CD4-positive, alpha-beta T cell (primary cell): ENCODE measurements at regions not wholly inside any gene's neighbourhood (a gene's known extent, or its start where the extent isn't known, plus 50 kb on each side); places are given as distances from the start of the nearest gene placed in this dataset.

Experiments used
- ATAC-seq: fragments of 200-7000 bp; cut with Tn5 transposase; one replicate; pipeline ENCODE4 v1.10.0; 2022; ENCODE audit warnings: mild to moderate bottlenecking; ENCODE audit not compliant: poor library complexity
- CTCF ChIA-PET: fragments of 350-600 bp; sonication (Branson Sonifier 250); formaldehyde crosslinking; loops from one replicate; lab custom pipeline; 2021; ENCODE audit warnings: antibody characterized with exemption, inconsistent platforms; lab: Charles Lee
- POLR2A ChIA-PET: fragments of 350-600 bp; sonication (Branson Sonifier 250); formaldehyde crosslinking; loops from one replicate; lab custom pipeline; 2021; ENCODE audit warnings: antibody characterized with exemption, inconsistent platforms; lab: Charles Lee
- DNase-seq, 14 experiments: peaks; one replicate each; pipeline ENCODE4 v3.0.0-alpha.2; 2013 to 2020; ENCODE audit warnings: mixed read lengths in 2 of 14
- H3K27ac ChIP-seq, 2 donors: one replicate each; pipeline versions ENCODE4 v1.5.1 to v1.7.0; 2013; ENCODE audit warnings: low read length in 2 of 2, low read depth in 1 of 2, mild to moderate bottlenecking in 1 of 2
- H3K27me3 ChIP-seq, 2 experiments: 1 replicate in 1 of 2; 2 replicates in 1 of 2; pipeline versions ENCODE4 v1.6.1 to v1.7.0; 2013; ENCODE audit warnings: low read length in 2 of 2, control low read depth in 1 of 2, mild to moderate bottlenecking in 1 of 2, moderate library complexity in 1 of 2; ENCODE audit not compliant: insufficient read depth in 2 of 2, control insufficient read depth in 1 of 2
- H3K36me3 ChIP-seq: one replicate; pipeline ENCODE4 v1.6.1; 2013; ENCODE audit warnings: low read length, control low read depth; ENCODE audit not compliant: insufficient read depth
- H3K4me1 ChIP-seq: one replicate; pipeline ENCODE4 v1.6.1; 2013; ENCODE audit warnings: low read length, control low read depth; ENCODE audit not compliant: insufficient read depth
- H3K4me3 ChIP-seq: one replicate; pipeline ENCODE4 v1.5.1; 2013; ENCODE audit warnings: mild to moderate bottlenecking, low read length, moderate library complexity
- H3K9me3 ChIP-seq, 2 experiments: 1 replicate in 1 of 2; 2 replicates in 1 of 2; pipeline versions ENCODE4 v1.6.1 to v1.7.0; 2013; ENCODE audit warnings: low read length in 2 of 2, mild to moderate bottlenecking in 2 of 2, control low read depth in 1 of 2, moderate library complexity in 1 of 2; ENCODE audit not compliant: control insufficient read depth in 1 of 2, insufficient read depth in 1 of 2
- H3K27ac Mint-ChIP-seq: one replicate; pipeline ENCODE4 v1.8.0; 2020; ENCODE audit warnings: mixed read lengths
- H3K27me3 Mint-ChIP-seq: one replicate; pipeline ENCODE4 v1.8.0; 2021; ENCODE audit warnings: mixed read lengths
- H3K36me3 Mint-ChIP-seq: one replicate; pipeline ENCODE4 v1.8.0; 2021; ENCODE audit warnings: low read depth, mixed read lengths
- H3K4me1 Mint-ChIP-seq: one replicate; pipeline ENCODE4 v1.8.0; 2021; ENCODE audit warnings: low read depth, mixed read lengths
- H3K4me3 Mint-ChIP-seq: one replicate; pipeline ENCODE4 v1.8.0; 2020; ENCODE audit warnings: mild to moderate bottlenecking, mixed read lengths
- H3K9me3 Mint-ChIP-seq: one replicate; pipeline ENCODE4 v1.8.0; 2020; ENCODE audit warnings: mixed read lengths
- intact Hi-C, 2 experiments: fragments of 100-400 bp; cut with DNase I in 1 of 2; cut with micrococcal nuclease in 1 of 2; formaldehyde crosslinking; loops; one replicate each; pipeline versions ENCODE4 v1.15.1 to v1.9.0; 2023 to 2025; cut with DNase I, micrococcal nuclease
- TF ChIP-seq, protein P1 (sequence below): fragments of 200-600 bp; IDR thresholded peaks from one replicate; pipeline ENCODE4 v1.8.0; 2022; ENCODE audit warnings: antibody characterized with exemption, mild to moderate bottlenecking

DNA sequence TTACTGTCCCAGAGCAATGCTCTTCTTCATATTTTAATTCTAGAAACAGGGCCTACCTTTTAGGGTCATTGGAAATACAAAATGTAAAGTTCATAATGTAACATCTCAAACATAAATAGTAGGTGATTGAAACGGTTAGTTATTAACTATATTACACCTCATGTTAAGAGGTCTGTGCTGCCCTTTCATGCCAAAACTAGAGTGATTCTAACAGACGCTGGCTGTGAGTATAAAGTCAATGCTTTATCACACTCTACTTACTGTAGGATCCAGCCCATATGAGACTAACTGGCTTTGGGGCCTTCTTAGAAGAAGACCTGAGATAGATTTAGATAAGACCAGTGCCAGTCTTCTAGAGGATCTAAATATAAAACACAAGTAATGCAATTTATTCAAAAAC lies 966.1 kb upstream of the SORCS1 start:
- intact Hi-C loops = no loop called here
- Histone ChIP-seq H3K4me1 (no peaks in the 10 kb centered on the region), H3K27me3 (no peaks in the 10 kb centered on the region), H3K27ac (no peak overlapping the region), H3K4me3 (no peak overlapping the region), H3K9me3 (no peaks in the 10 kb centered on the region), H3K36me3 (no peaks in the 10 kb centered on the region)
- no peak for ATAC-seq
- Mint-ChIP-seq H3K9me3 (peaks cover 4% of the 10 kb centered on the region), H3K36me3 (no peaks in the 10 kb centered on the region), H3K27me3 (no peaks in the 10 kb centered on the region), H3K27ac (no peak overlapping the region), H3K4me1 (no peaks in the 10 kb centered on the region), H3K4me3 (no peak overlapping the region)
- CTCF ChIA-PET = no interaction called here
- TF ChIP-seq, protein P1, sequence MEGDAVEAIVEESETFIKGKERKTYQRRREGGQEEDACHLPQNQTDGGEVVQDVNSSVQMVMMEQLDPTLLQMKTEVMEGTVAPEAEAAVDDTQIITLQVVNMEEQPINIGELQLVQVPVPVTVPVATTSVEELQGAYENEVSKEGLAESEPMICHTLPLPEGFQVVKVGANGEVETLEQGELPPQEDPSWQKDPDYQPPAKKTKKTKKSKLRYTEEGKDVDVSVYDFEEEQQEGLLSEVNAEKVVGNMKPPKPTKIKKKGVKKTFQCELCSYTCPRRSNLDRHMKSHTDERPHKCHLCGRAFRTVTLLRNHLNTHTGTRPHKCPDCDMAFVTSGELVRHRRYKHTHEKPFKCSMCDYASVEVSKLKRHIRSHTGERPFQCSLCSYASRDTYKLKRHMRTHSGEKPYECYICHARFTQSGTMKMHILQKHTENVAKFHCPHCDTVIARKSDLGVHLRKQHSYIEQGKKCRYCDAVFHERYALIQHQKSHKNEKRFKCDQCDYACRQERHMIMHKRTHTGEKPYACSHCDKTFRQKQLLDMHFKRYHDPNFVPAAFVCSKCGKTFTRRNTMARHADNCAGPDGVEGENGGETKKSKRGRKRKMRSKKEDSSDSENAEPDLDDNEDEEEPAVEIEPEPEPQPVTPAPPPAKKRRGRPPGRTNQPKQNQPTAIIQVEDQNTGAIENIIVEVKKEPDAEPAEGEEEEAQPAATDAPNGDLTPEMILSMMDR = no peak
- POLR2A ChIA-PET = no interaction called here
- DNase-seq = no peak

- H3K27ac ChIP-seq = no peak overlapping the region
- Mint-ChIP-seq H3K27ac (no peak overlapping the region), H3K4me1 (no peaks in the 10 kb centered on the region), H3K9me3 (peaks cover 12% of the 10 kb centered on the region), H3K27me3 (no peaks in the 10 kb centered on the region), H3K36me3 (no peaks in the 10 kb centered on the region), H3K4me3 (no peak overlapping the region)
- ChIA-PET CTCF (no interaction called here), POLR2A (no interaction called here)
- ATAC-seq (no peak), DNase-seq (no peak)
- peaks cover 0 to 5% of the 10 kb centered on the region in 2 experiments for H3K9me3 ChIP-seq
- H3K27me3 ChIP-seq = no peaks in the 10 kb centered on the region
- no peaks in the 10 kb centered on the region for H3K4me1 ChIP-seq
- H3K36me3 ChIP-seq = no peaks in the 10 kb centered on the region
- H3K4me3 ChIP-seq = no peak overlapping the region
- TF ChIP-seq, protein P1 = no peak
- intact Hi-C loops = no loop called here
These were observed 947.7 kb upstream of the SORCS1 start for GRCh38 chr10:108112218-108112617.

DNA sequence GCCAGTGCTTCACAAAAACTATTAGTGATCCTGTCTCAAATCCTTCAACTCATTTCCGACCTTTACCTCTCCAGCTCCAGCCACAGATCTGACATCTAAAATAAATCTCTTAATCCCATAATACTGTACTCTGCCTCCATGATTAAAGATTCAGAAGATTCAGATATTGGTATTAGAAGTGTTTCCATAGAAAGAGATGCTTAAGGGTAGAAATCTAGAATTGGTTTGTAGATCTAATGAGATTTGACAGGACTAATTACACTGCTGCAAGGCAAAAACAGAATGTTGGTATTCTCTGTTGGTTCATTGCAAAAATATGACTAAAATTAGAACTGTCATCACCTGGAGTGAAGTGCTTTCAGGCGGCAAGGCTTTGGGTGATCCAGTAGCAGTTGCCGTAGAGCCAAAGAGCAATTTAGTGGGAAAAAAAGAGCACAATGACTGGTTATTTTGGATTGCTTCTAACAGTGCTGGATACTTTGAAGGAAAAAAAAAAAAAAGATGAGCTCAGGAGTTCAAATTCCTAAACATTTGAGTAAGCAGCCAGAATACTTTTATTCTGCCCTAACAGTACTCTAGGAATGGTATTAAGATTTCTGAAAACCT lies 940.1 kb upstream of the SORCS1 start:
- no peaks in the 10 kb centered on the region for H3K4me1 ChIP-seq
- DNase-seq (no peak), ATAC-seq (no peak)
- no peaks in the 10 kb centered on the region for H3K27me3 ChIP-seq
- no peaks in the 10 kb centered on the region for H3K27me3 Mint-ChIP-seq
- no peaks in the 10 kb centered on the region for H3K4me1 Mint-ChIP-seq
- CTCF ChIA-PET = no interaction called here
- no peak overlapping the region for H3K4me3 Mint-ChIP-seq
- no peak overlapping the region for H3K4me3 ChIP-seq
- TF ChIP-seq, protein P1 = no peak
- POLR2A ChIA-PET = no interaction called here
- H3K27ac Mint-ChIP-seq = no peak overlapping the region
- H3K27ac ChIP-seq = no peak overlapping the region
- H3K36me3 ChIP-seq = no peaks in the 10 kb centered on the region
- intact Hi-C loops = no loop called here
- H3K9me3 ChIP-seq = no peaks in the 10 kb centered on the region
- peaks cover 7% of the 10 kb centered on the region for H3K9me3 Mint-ChIP-seq
- H3K36me3 Mint-ChIP-seq = no peaks in the 10 kb centered on the region
